Neural cell (in vitro differentiated cells): ENCODE measurements at regions not wholly inside any gene's neighbourhood (a gene's known extent, or its start where the extent isn't known, plus 50 kb on each side); places are given as distances from the start of the nearest gene placed in this dataset.

Experiments
- H2AFZ ChIP-seq: fragments of 200-600, 300-800 bp; sonication (generic), shearing (Covaris generic); 2 replicates; pipeline ENCODE4 v1.6.0; 2014; ENCODE audit warnings: low read depth, mild to moderate bottlenecking, antibody characterized with exemption, low read length, moderate library complexity
- H3F3A ChIP-seq: fragments of 200-600 bp; shearing (Covaris generic); 2 replicates; pipeline ENCODE4 v1.6.1; 2016; ENCODE audit warnings: mild to moderate bottlenecking, moderate library complexity, mixed read lengths, antibody characterized with exemption, low read length; ENCODE audit not compliant: insufficient read depth, poor library complexity, severe bottlenecking
- H3K27ac ChIP-seq: fragments of 200-600, 300-800 bp; sonication (generic), shearing (Covaris generic); 2 replicates; pipeline ENCODE4 v1.5.1; 2014; ENCODE audit warnings: mild to moderate bottlenecking, low read length, moderate library complexity
- H3K27me3 ChIP-seq: fragments of 300-800, 200-600 bp; sonication (generic), shearing (Covaris generic); 2 replicates; pipeline ENCODE4 v1.6.0; 2014; ENCODE audit warnings: mild to moderate bottlenecking, low read depth, low read length, moderate library complexity; ENCODE audit not compliant: insufficient read depth
- H3K36me3 ChIP-seq: fragments of 300-800, 200-600 bp; sonication (generic), shearing (Covaris generic); 2 replicates; pipeline ENCODE4 v1.5.1; 2014; ENCODE audit warnings: mild to moderate bottlenecking, antibody characterized with exemption, low read length, moderate library complexity; ENCODE audit not compliant: insufficient read depth
- H3K4me2 ChIP-seq: fragments of 300-800, 200-600 bp; sonication (generic), shearing (Covaris generic); 2 replicates; pipeline ENCODE4 v1.6.0; 2014; ENCODE audit warnings: mild to moderate bottlenecking, low read length
- H3K4me3 ChIP-seq: fragments of 300-800, 200-600 bp; sonication (generic), shearing (Covaris generic); 2 replicates; pipeline ENCODE4 v1.5.1; 2014; ENCODE audit warnings: mild to moderate bottlenecking, low read length, moderate library complexity
- H3K79me2 ChIP-seq: fragments of 200-600 bp; shearing (Covaris generic); replicated peaks from 2 replicates; pipeline ENCODE4 v1.6.0; 2014; ENCODE audit warnings: mild to moderate bottlenecking, low read length, moderate library complexity; ENCODE audit not compliant: insufficient read depth
- H3K9ac ChIP-seq: fragments of 300-800, 200-600 bp; sonication (generic), shearing (Covaris generic); 2 replicates; pipeline ENCODE4 v1.6.1; 2016; ENCODE audit warnings: mild to moderate bottlenecking, low read length, mixed read lengths
- H3K9me2 ChIP-seq: fragments of 200-600 bp; shearing (Covaris generic); 2 replicates; pipeline ENCODE4 v1.6.1; 2016; ENCODE audit warnings: mild to moderate bottlenecking, low read length, mixed read lengths; ENCODE audit not compliant: insufficient read depth
- H3K9me3 ChIP-seq: fragments of 200-600, 300-800 bp; sonication (generic), shearing (Covaris generic); 2 replicates; pipeline ENCODE4 v1.6.1; 2016; ENCODE audit warnings: mild to moderate bottlenecking, mixed run types, low read length, moderate library complexity, mixed read lengths
- H4K20me1 ChIP-seq: fragments of 200-600 bp; shearing (Covaris generic); 2 replicates; pipeline ENCODE4 v1.6.1; 2016; ENCODE audit warnings: mild to moderate bottlenecking, mixed run types; ENCODE audit not compliant: insufficient read depth
- EP300 ChIP-seq: fragments of 450-650 bp; conservative IDR thresholded peaks from 2 replicates; pipeline ENCODE4 v1.6.1; 2014; ENCODE audit warnings: antibody characterized with exemption, mild to moderate bottlenecking, moderate library complexity; ENCODE audit not compliant: poor library complexity, severe bottlenecking
- EZH2 ChIP-seq: fragments of 200-600, 300-800 bp; shearing (Covaris generic), sonication (generic); IDR thresholded peaks from 2 replicates; pipeline ENCODE4 v1.6.1; 2014; ENCODE audit warnings: antibody characterized with exemption, low read length, borderline replicate concordance, mild to moderate bottlenecking; ENCODE audit not compliant: insufficient read depth, poor library complexity, severe bottlenecking
- MXI1 ChIP-seq: fragments of 450-650 bp; conservative IDR thresholded peaks from 2 replicates; pipeline ENCODE4 v1.6.1; 2014; ENCODE audit warnings: antibody characterized with exemption, mild to moderate bottlenecking; ENCODE audit not compliant: poor library complexity, severe bottlenecking
- POLR2AphosphoS5 ChIP-seq: IDR thresholded peaks from 2 replicates; pipeline ENCODE4 v1.6.1; 2012
- RAD21 ChIP-seq: fragments of 450-650 bp; conservative IDR thresholded peaks from 2 replicates; pipeline ENCODE4 v1.6.1; 2014; ENCODE audit warnings: antibody characterized with exemption, mild to moderate bottlenecking, moderate library complexity
- SMC3 ChIP-seq: fragments of 450-650 bp; conservative IDR thresholded peaks from 2 replicates; pipeline ENCODE4 v1.6.1; 2014; ENCODE audit warnings: antibody characterized with exemption, mild to moderate bottlenecking, moderate library complexity; ENCODE audit not compliant: poor library complexity
- TAF1 ChIP-seq: IDR thresholded peaks from 2 replicates; pipeline ENCODE4 v1.6.1; 2012; ENCODE audit warnings: low read depth
- TF ChIP-seq, protein P1 (sequence below): IDR thresholded peaks from 2 replicates; pipeline ENCODE4 v1.6.1; 2012; ENCODE audit warnings: borderline replicate concordance
- TF ChIP-seq, protein P2 (sequence below): fragments of 450-650 bp; IDR thresholded peaks from 2 replicates; pipeline ENCODE4 v1.5.1; 2014; ENCODE audit warnings: antibody characterized with exemption, mild to moderate bottlenecking, moderate library complexity; ENCODE audit not compliant: poor library complexity, severe bottlenecking

DNA sequence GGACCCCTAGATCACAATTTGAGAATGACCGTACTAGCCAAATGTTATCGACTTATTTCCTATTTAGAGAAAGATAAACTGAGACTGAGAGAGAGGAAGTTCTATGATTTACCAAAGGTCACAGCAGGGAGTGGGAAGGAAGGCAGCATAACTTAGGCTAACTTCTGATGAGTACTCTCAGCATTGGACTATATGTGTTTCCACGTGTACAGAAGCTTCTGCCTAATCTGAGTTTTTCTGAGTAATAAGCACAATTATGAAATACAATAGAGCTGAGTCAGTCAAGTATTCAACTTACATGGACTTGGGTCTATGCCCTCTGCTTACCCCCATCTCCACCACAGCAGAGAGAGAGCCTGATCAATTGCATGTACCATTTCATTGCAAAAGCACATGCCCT, 88.1 kb upstream of the HIVEP3 start:
- no peaks in the 10 kb centered on the region for H4K20me1 ChIP-seq
- no peak overlapping the region for H3K9ac ChIP-seq
- no peaks in the 10 kb centered on the region for H3K36me3 ChIP-seq
- no peak for TF ChIP-seq POLR2AphosphoS5
- no peak for TF ChIP-seq MXI1
- TF ChIP-seq EZH2, result no peak
- TF ChIP-seq, protein P1, sequence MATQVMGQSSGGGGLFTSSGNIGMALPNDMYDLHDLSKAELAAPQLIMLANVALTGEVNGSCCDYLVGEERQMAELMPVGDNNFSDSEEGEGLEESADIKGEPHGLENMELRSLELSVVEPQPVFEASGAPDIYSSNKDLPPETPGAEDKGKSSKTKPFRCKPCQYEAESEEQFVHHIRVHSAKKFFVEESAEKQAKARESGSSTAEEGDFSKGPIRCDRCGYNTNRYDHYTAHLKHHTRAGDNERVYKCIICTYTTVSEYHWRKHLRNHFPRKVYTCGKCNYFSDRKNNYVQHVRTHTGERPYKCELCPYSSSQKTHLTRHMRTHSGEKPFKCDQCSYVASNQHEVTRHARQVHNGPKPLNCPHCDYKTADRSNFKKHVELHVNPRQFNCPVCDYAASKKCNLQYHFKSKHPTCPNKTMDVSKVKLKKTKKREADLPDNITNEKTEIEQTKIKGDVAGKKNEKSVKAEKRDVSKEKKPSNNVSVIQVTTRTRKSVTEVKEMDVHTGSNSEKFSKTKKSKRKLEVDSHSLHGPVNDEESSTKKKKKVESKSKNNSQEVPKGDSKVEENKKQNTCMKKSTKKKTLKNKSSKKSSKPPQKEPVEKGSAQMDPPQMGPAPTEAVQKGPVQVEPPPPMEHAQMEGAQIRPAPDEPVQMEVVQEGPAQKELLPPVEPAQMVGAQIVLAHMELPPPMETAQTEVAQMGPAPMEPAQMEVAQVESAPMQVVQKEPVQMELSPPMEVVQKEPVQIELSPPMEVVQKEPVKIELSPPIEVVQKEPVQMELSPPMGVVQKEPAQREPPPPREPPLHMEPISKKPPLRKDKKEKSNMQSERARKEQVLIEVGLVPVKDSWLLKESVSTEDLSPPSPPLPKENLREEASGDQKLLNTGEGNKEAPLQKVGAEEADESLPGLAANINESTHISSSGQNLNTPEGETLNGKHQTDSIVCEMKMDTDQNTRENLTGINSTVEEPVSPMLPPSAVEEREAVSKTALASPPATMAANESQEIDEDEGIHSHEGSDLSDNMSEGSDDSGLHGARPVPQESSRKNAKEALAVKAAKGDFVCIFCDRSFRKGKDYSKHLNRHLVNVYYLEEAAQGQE, result no peak
- no peak for TF ChIP-seq EP300
- no peak for TF ChIP-seq SMC3
- TF ChIP-seq TAF1, result no peak
- TF ChIP-seq RAD21, result no peak
- no peak overlapping the region for H3K27ac ChIP-seq
- no peaks in the 10 kb centered on the region for H3K9me3 ChIP-seq
- no peaks in the 10 kb centered on the region for H3K9me2 ChIP-seq
- H2AFZ ChIP-seq, result no peak overlapping the region
- H3F3A ChIP-seq, result no peaks in the 10 kb centered on the region
- no peak overlapping the region for H3K4me3 ChIP-seq
- H3K4me2 ChIP-seq, result no peak overlapping the region
- H3K79me2 ChIP-seq, result no peaks in the 10 kb centered on the region
- H3K27me3 ChIP-seq, result no peaks in the 10 kb centered on the region

GRCh38 chr1:42006093-42006492, 87.4 kb upstream of the HIVEP3 start:
- H3K9me2 ChIP-seq, result no peaks in the 10 kb centered on the region
- no peaks in the 10 kb centered on the region for H3K79me2 ChIP-seq
- H3K27ac ChIP-seq, result no peak overlapping the region
- TF ChIP-seq MXI1 (no peak), POLR2AphosphoS5 (no peak), EP300 (no peak), EZH2 (no peak), SMC3 (no peak), TAF1 (no peak), RAD21 (no peak)
- TF ChIP-seq, protein P2, sequence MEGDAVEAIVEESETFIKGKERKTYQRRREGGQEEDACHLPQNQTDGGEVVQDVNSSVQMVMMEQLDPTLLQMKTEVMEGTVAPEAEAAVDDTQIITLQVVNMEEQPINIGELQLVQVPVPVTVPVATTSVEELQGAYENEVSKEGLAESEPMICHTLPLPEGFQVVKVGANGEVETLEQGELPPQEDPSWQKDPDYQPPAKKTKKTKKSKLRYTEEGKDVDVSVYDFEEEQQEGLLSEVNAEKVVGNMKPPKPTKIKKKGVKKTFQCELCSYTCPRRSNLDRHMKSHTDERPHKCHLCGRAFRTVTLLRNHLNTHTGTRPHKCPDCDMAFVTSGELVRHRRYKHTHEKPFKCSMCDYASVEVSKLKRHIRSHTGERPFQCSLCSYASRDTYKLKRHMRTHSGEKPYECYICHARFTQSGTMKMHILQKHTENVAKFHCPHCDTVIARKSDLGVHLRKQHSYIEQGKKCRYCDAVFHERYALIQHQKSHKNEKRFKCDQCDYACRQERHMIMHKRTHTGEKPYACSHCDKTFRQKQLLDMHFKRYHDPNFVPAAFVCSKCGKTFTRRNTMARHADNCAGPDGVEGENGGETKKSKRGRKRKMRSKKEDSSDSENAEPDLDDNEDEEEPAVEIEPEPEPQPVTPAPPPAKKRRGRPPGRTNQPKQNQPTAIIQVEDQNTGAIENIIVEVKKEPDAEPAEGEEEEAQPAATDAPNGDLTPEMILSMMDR, result no peak
- TF ChIP-seq, protein P1, result no peak
- H3K4me3 ChIP-seq, result no peak overlapping the region
- H3K4me2 ChIP-seq, result no peak overlapping the region
- no peak overlapping the region for H3K9ac ChIP-seq
- H3K27me3 ChIP-seq, result no peaks in the 10 kb centered on the region
- no peak overlapping the region for H2AFZ ChIP-seq
- H4K20me1 ChIP-seq, result no peaks in the 10 kb centered on the region
- H3K9me3 ChIP-seq, result no peaks in the 10 kb centered on the region
- H3F3A ChIP-seq, result no peaks in the 10 kb centered on the region
- H3K36me3 ChIP-seq, result no peaks in the 10 kb centered on the region
